Panc1 (cell line): ENCODE measurements at regions not wholly inside any gene's neighbourhood (a gene's known extent, or its start where the extent isn't known, plus 50 kb on each side); places are given as distances from the start of the nearest gene placed in this dataset.

ENCODE experiments used
- CTCF ChIP-seq: fragments of 450-650 bp; IDR thresholded peaks from 2 replicates; pipeline ENCODE4 v1.5.1; 2017; ENCODE audit warnings: mild to moderate bottlenecking
- POLR2AphosphoS5 ChIP-seq: IDR thresholded peaks from 2 replicates; pipeline ENCODE4 v1.6.1; 2012; ENCODE audit warnings: mild to moderate bottlenecking, low read depth, low read length, moderate library complexity
- REST ChIP-seq, 2 experiments: IDR thresholded peaks; 2 replicates each; pipeline ENCODE4 v1.6.1; 2011 to 2012; ENCODE audit warnings: low read depth in 2 of 2, control low read depth in 1 of 2, low read length in 1 of 2, mild to moderate bottlenecking in 1 of 2, moderate library complexity in 1 of 2; ENCODE audit not compliant: insufficient read depth in 1 of 2

GRCh38 chr6:164345327-164345726, 930.8 kb downstream of the QKI start:
- TF ChIP-seq CTCF (no peak), POLR2AphosphoS5 (no peak), REST (IDR thresholded peaks at IDR 0.05; ENCODE audit: insufficient read depth in 1 of 2, low read depth in 2 of 2, low read length in 1 of 2) (no peak)
